Neuronal stem cell (in vitro differentiated cells): ENCODE measurements at regions not wholly inside any gene's neighbourhood (a gene's known extent, or its start where the extent isn't known, plus 50 kb on each side); places are given as distances from the start of the nearest gene placed in this dataset.
A peak's percentile ranks its signal among the peaks of the same experiment; 100 is the strongest.

Source experiments
- DNase-seq: peaks from one replicate; pipeline ENCODE4 v3.0.0-alpha.2; 2013; ENCODE audit warnings: low spot score
- H2AFZ ChIP-seq: one replicate; pipeline ENCODE4 v1.6.1; 2013; ENCODE audit warnings: mild to moderate bottlenecking, low read length, inconsistent platforms
- H2AK5ac ChIP-seq: 2 replicates; pipeline ENCODE4 v1.6.1; 2013; ENCODE audit warnings: low read depth, mild to moderate bottlenecking, inconsistent platforms, low read length, moderate library complexity, mixed read lengths
- H2BK120ac ChIP-seq: 2 replicates; pipeline ENCODE4 v1.6.1; 2013; ENCODE audit warnings: low read depth, mild to moderate bottlenecking, inconsistent platforms, low read length, moderate library complexity, mixed read lengths
- H2BK12ac ChIP-seq: one replicate; pipeline ENCODE4 v1.6.1; 2013; ENCODE audit warnings: low read length, inconsistent platforms
- H2BK15ac ChIP-seq: 2 replicates; pipeline ENCODE4 v1.6.1; 2013; ENCODE audit warnings: mild to moderate bottlenecking, low read length, inconsistent platforms, mixed read lengths
- H2BK5ac ChIP-seq: one replicate; pipeline ENCODE4 v1.6.1; 2013; ENCODE audit warnings: inconsistent platforms, mild to moderate bottlenecking, low read length, moderate library complexity
- H3K14ac ChIP-seq: one replicate; pipeline ENCODE4 v1.6.1; 2013; ENCODE audit warnings: low read length, inconsistent platforms
- H3K18ac ChIP-seq: 2 replicates; pipeline ENCODE4 v1.6.1; 2013; ENCODE audit warnings: low read length, inconsistent platforms
- H3K23ac ChIP-seq: 2 replicates; pipeline ENCODE4 v1.6.1; 2013; ENCODE audit warnings: low read depth, mild to moderate bottlenecking, mixed read lengths, low read length, inconsistent platforms; ENCODE audit not compliant: poor library complexity
- H3K27ac ChIP-seq: replicated peaks from 3 replicates; pipeline ENCODE4 v1.5.1; 2013; ENCODE audit warnings: low read length, inconsistent platforms
- H3K27me3 ChIP-seq, 3 experiments: 2 replicates each; pipeline ENCODE4 v1.6.1; 2013; ENCODE audit warnings: low read length in 3 of 3, mild to moderate bottlenecking in 2 of 3, inconsistent platforms in 1 of 3, low read depth in 1 of 3, mixed read lengths in 1 of 3, moderate library complexity in 1 of 3; ENCODE audit not compliant: control insufficient read depth in 3 of 3, insufficient read depth in 3 of 3
- H3K36me3 ChIP-seq, 2 donors: replicated peaks in 1 of 2; 2 replicates each; pipeline ENCODE4 v1.6.1; 2013; ENCODE audit warnings: low read length in 2 of 2; ENCODE audit not compliant: control insufficient read depth in 2 of 2, insufficient read depth in 2 of 2
- H3K4ac ChIP-seq: 2 replicates; pipeline ENCODE4 v1.6.1; 2013; ENCODE audit warnings: inconsistent platforms, mild to moderate bottlenecking, low read length, moderate library complexity
- H3K4me1 ChIP-seq, 2 donors: 1 replicate in 1 of 2; 2 replicates in 1 of 2; pipeline ENCODE4 v1.6.1; 2013; ENCODE audit warnings: low read length in 2 of 2, low read depth in 1 of 2; ENCODE audit not compliant: control insufficient read depth in 2 of 2, insufficient read depth in 1 of 2
- H3K4me2 ChIP-seq: one replicate; pipeline ENCODE4 v1.6.1; 2013; ENCODE audit warnings: mild to moderate bottlenecking, low read length, inconsistent platforms; ENCODE audit not compliant: insufficient read depth, poor library complexity, severe bottlenecking
- H3K4me3 ChIP-seq, 2 donors: 2 replicates each; pipeline ENCODE4 v1.5.1; 2013; ENCODE audit warnings: low read length in 2 of 2, mild to moderate bottlenecking in 2 of 2, inconsistent platforms in 1 of 2, moderate library complexity in 1 of 2
- H3K79me1 ChIP-seq: one replicate; pipeline ENCODE4 v1.6.1; 2013; ENCODE audit warnings: low read depth, mild to moderate bottlenecking, inconsistent platforms, low read length, moderate library complexity
- H3K9ac ChIP-seq: one replicate; pipeline ENCODE4 v1.6.1; 2013; ENCODE audit warnings: mild to moderate bottlenecking, low read depth, low read length, inconsistent platforms; ENCODE audit not compliant: poor library complexity
- H3K9me3 ChIP-seq, 2 donors: replicated peaks in 1 of 2; 2 replicates each; pipeline versions ENCODE3 to v1.6.1; 2013; ENCODE audit warnings: low read length in 2 of 2, mild to moderate bottlenecking in 2 of 2, inconsistent platforms in 1 of 2, low read depth in 1 of 2, mixed read lengths in 1 of 2, moderate library complexity in 1 of 2; ENCODE audit not compliant: control insufficient read depth in 2 of 2, insufficient read depth in 1 of 2
- H4K8ac ChIP-seq: one replicate; pipeline ENCODE4 v1.6.1; 2013; ENCODE audit warnings: low read depth, mild to moderate bottlenecking, inconsistent platforms, low read length, moderate library complexity
- H4K91ac ChIP-seq: one replicate; pipeline ENCODE4 v1.6.1; 2013; ENCODE audit warnings: low read length, low read depth, mild to moderate bottlenecking, inconsistent platforms; ENCODE audit not compliant: poor library complexity
- WGBS, 2 donors: extraction: QIAGEN DNeasy Blood & Tissue Kit; methylation state at CpG; one replicate each; pipeline ENCODE4 v1.1.7; 2013; ENCODE audit warnings: missing lambda C conversion rate in 2 of 2, mixed read lengths in 1 of 2; ENCODE audit not compliant: insufficient read length in 2 of 2, insufficient replicate concordance in 1 of 2; ENCODE audit errors: extremely low coverage in 2 of 2; 5-methylcytosine and 5-hydroxymethylcytosine counted together

DNA sequence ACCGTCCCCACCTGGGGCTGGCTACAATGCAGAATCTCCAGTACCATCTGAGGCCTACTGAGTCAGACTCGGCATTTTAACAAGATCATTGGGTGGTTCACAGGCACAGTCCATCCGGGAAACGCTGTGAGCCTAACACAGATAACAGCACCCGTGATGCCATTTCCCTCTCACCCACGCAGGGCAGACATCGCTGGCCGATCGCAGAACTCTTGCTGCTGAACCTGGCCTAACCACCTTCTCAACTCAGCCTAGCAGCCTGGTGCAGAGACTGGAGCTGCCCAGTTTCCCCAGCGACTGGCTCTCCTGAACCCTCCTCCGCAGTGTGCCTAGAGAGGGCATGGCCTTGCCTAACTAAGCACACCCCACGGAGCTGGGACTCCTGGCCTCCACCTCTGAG, 83.3 kb downstream of the NCOR2 start:
- no peak overlapping the region for H2AK5ac ChIP-seq
- no peak overlapping the region for H3K27ac ChIP-seq
- peaks cover 17% of the 10 kb centered on the region for H3K79me1 ChIP-seq
- H3K36me3 ChIP-seq = peaks cover 17 to 36% of the 10 kb centered on the region in 2 donors
- no peak overlapping the region for H3K4me2 ChIP-seq
- H3K9me3 ChIP-seq = peaks cover 0 to 3% of the 10 kb centered on the region in 2 donors
- H3K9ac ChIP-seq = peak overlapping the region; percentile 38
- H3K18ac ChIP-seq = peak overlapping the region; percentile 59
- no peak overlapping the region for H2AFZ ChIP-seq
- H4K8ac ChIP-seq = no peak overlapping the region
- H3K4ac ChIP-seq = no peak overlapping the region
- H3K14ac ChIP-seq = no peak overlapping the region
- peak overlapping the region; percentile 88 for H2BK12ac ChIP-seq
- H3K4me3 ChIP-seq = no peak overlapping the region
- WGBS, 2 donors = no CpG with 5 or more reads among the region's 12 CpGs
- no peak overlapping the region for H2BK120ac ChIP-seq
- H3K23ac ChIP-seq = peak overlapping the region; percentile 27
- peaks cover 4 to 14% of the 10 kb centered on the region in 2 donors for H3K4me1 ChIP-seq
- H2BK15ac ChIP-seq = no peak overlapping the region
- H4K91ac ChIP-seq = no peak overlapping the region
- no peaks in the 10 kb centered on the region for H3K27me3 ChIP-seq
- no peak for DNase-seq
- no peak overlapping the region for H2BK5ac ChIP-seq

- Histone ChIP-seq H2BK12ac (no peak overlapping the region), H3K4me2 (no peak overlapping the region), H2AFZ (no peak overlapping the region), H2AK5ac (peak overlapping the region; percentile 52), H2BK5ac (peak overlapping the region; percentile 13), H3K23ac (peak overlapping the region; percentile 55), H3K79me1 (peaks cover 17% of the 10 kb centered on the region), H3K27me3 (no peaks in the 10 kb centered on the region), H2BK120ac (no peak overlapping the region), H4K91ac (no peak overlapping the region), H3K14ac (no peak overlapping the region), H3K9me3 (peaks cover 0 to 3% of the 10 kb centered on the region in 2 donors), H3K4me3 (no peak overlapping the region), H3K4ac (no peak overlapping the region), H3K36me3 (peaks cover 17 to 41% of the 10 kb centered on the region in 2 donors), H2BK15ac (peak overlapping the region; percentile 33), H3K9ac (no peak overlapping the region), H3K18ac (peak overlapping the region; percentile 54), H3K4me1 (peaks cover 4 to 16% of the 10 kb centered on the region in 2 donors), H3K27ac (no peak overlapping the region), H4K8ac (no peak overlapping the region)
- DNase-seq = no peak
- no CpG with 5 or more reads among the region's 27 CpGs for WGBS, 2 donors
Observed at GRCh38 chr12:124482901-124483799, 84.3 kb downstream of the NCOR2 start.

DNA sequence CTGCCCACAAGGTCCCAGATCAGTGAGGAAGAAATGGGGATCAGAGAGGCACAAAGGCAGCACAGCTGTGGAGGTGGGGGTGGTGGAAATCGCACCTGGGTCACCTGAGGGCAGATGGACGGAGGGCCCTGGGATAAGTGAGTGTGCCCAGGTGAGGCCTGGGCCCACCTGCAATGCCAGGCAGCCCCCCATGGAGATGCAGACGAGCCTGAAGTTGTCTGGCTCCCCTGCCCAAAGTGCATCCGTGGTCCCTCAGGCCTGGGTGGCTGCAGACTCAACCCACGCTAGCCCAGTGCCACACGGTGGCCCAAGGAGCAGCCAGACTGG, 84.9 kb downstream of the NCOR2 start:
- Histone ChIP-seq H3K9ac (no peak overlapping the region), H3K18ac (no peak overlapping the region), H2BK120ac (no peak overlapping the region), H3K4me2 (no peak overlapping the region), H2AFZ (no peak overlapping the region), H3K27me3 (no peaks in the 10 kb centered on the region), H4K91ac (no peak overlapping the region), H3K23ac (peak overlapping the region; percentile 55), H3K27ac (no peak overlapping the region), H3K4me3 (no peak overlapping the region), H3K4ac (no peak overlapping the region), H2BK15ac (no peak overlapping the region), H2BK12ac (no peak overlapping the region), H2BK5ac (peak overlapping the region; percentile 13), H3K14ac (no peak overlapping the region), H3K4me1 (peaks cover 4 to 16% of the 10 kb centered on the region in 2 donors), H4K8ac (no peak overlapping the region), H3K9me3 (peaks cover 0 to 3% of the 10 kb centered on the region in 2 donors), H3K36me3 (peaks cover 19 to 45% of the 10 kb centered on the region in 2 donors), H2AK5ac (peak overlapping the region; percentile 52), H3K79me1 (peaks cover 17% of the 10 kb centered on the region)
- no peak for DNase-seq
- no CpG with 5 or more reads among the region's 6 CpGs for WGBS, 2 donors

DNA sequence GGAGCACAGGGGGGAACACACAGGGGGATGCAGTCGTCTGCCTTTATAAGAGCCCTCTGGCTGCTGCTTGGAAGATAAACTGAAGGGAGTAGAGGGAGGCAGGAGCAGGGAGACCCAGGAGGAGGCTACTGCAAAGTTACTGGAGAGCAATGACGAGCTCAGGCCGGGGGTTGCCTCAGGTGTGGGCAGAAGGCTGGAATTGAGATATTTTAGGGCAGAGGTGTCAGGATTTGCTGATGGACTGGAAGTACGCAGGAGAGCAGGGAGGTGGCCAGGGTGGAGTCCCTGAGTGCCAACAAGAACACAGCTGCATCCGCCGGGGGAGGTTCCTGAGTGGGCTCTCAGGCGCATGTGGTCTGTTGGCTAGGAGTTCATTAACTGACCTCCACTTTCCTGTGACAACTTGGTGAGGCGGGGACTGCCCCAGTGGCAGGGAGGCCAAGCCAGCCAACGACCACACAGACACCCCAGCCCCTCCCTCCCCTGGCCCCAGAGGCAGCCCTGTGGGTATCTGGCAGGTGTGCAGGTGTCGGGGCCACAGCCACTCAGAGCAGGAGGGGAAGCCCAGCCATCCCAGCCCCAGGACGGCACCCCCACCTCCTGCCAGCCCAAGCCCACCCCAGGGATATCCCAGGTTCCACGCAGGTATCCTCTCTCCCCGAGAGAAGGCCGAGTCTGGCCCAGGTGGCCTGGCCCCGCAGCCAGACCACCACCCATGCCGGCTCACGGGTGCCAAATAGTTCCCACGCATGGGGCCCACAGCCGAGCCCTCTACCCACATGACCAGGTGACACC, 85.4 kb downstream of the NCOR2 start:
- no peak for DNase-seq
- H3K79me1 ChIP-seq = peaks cover 17% of the 10 kb centered on the region
- H2BK15ac ChIP-seq = no peak overlapping the region
- H3K4me1 ChIP-seq = peaks cover 0 to 16% of the 10 kb centered on the region in 2 donors
- no peak overlapping the region for H3K4ac ChIP-seq
- no peak overlapping the region for H3K9ac ChIP-seq
- H4K91ac ChIP-seq = no peak overlapping the region
- H3K36me3 ChIP-seq = peaks cover 19 to 49% of the 10 kb centered on the region in 2 donors
- H3K4me2 ChIP-seq = no peak overlapping the region
- H2BK12ac ChIP-seq = no peak overlapping the region
- no peak overlapping the region for H2BK120ac ChIP-seq
- no peak overlapping the region for H3K4me3 ChIP-seq
- H3K27ac ChIP-seq = no peak overlapping the region
- no peak overlapping the region for H4K8ac ChIP-seq
- H2AFZ ChIP-seq = no peak overlapping the region
- no peak overlapping the region for H2AK5ac ChIP-seq
- H3K18ac ChIP-seq = peak overlapping the region; percentile 82
- H2BK5ac ChIP-seq = peak overlapping the region; percentile 13
- H3K9me3 ChIP-seq = peaks cover 0 to 3% of the 10 kb centered on the region in 2 donors
- peak overlapping the region; percentile 55 for H3K23ac ChIP-seq
- H3K27me3 ChIP-seq = no peaks in the 10 kb centered on the region
- no peak overlapping the region for H3K14ac ChIP-seq
- WGBS, 2 donors = no CpG with 5 or more reads among the region's 19 CpGs
